Naive thymus-derived CD4-positive, alpha-beta T cell (primary cell): ENCODE measurements at regions not wholly inside any gene's neighbourhood (a gene's known extent, or its start where the extent isn't known, plus 50 kb on each side); places are given as distances from the start of the nearest gene placed in this dataset.

Experiments
- ATAC-seq: fragments of 150-1000 bp; cut with Tn5 transposase; 2 replicates; pipeline ENCODE4 v1.10.0; 2021; ENCODE audit warnings: mild to moderate bottlenecking, moderate library complexity
- CTCF ChIA-PET: fragments of 350-600 bp; sonication (Branson Sonifier 250); formaldehyde crosslinking; loops from one replicate; lab custom pipeline; 2021; ENCODE audit warnings: antibody characterized with exemption; lab: Charles Lee
- POLR2A ChIA-PET: fragments of 350-600 bp; sonication (Branson Sonifier 250); formaldehyde crosslinking; loops from one replicate; lab custom pipeline; 2021; ENCODE audit warnings: antibody characterized with exemption, inconsistent platforms; lab: Charles Lee
- DNase-seq, 9 donors: peaks; one replicate each; pipeline versions ENCODE4 v3.0.0 to v3.0.0-alpha.2; 2020 to 2022; ENCODE audit warnings: mixed read lengths in 1 of 9
- H3K27ac ChIP-seq: one replicate; pipeline ENCODE4 v1.7.0; 2013; ENCODE audit warnings: mild to moderate bottlenecking, low read depth, low read length, moderate library complexity
- H3K27me3 ChIP-seq, 2 donors: one replicate each; pipeline ENCODE4 v1.7.0; 2013; ENCODE audit warnings: low read length in 2 of 2, mild to moderate bottlenecking in 2 of 2, moderate library complexity in 2 of 2; ENCODE audit not compliant: control insufficient read depth in 2 of 2, insufficient read depth in 2 of 2
- H3K36me3 ChIP-seq, 3 experiments: 1 replicate in 2 of 3; 2 replicates in 1 of 3; pipeline ENCODE4 v1.7.0; 2013; ENCODE audit warnings: low read length in 3 of 3, mild to moderate bottlenecking in 3 of 3, moderate library complexity in 1 of 3; ENCODE audit not compliant: insufficient read depth in 3 of 3, control insufficient read depth in 2 of 3
- H3K4me1 ChIP-seq, 2 donors: one replicate each; pipeline ENCODE4 v1.7.0; 2013; ENCODE audit warnings: low read length in 2 of 2, mild to moderate bottlenecking in 2 of 2, moderate library complexity in 1 of 2; ENCODE audit not compliant: control insufficient read depth in 2 of 2, insufficient read depth in 2 of 2
- H3K4me3 ChIP-seq: 2 replicates; pipeline ENCODE4 v1.7.0; 2013; ENCODE audit warnings: mild to moderate bottlenecking, low read length
- H3K9me3 ChIP-seq, 3 experiments: 1 replicate in 2 of 3; 2 replicates in 1 of 3; pipeline ENCODE4 v1.7.0; 2013; ENCODE audit warnings: low read length in 3 of 3; ENCODE audit not compliant: control insufficient read depth in 2 of 3
- H3K27ac Mint-ChIP-seq, 9 donors: one replicate each; pipeline ENCODE4 v1.8.0; 2020 to 2022; ENCODE audit warnings: mixed read lengths in 9 of 9, mild to moderate bottlenecking in 8 of 9, moderate library complexity in 5 of 9, inconsistent platforms in 2 of 9
- H3K27me3 Mint-ChIP-seq, 5 donors: one replicate each; pipeline ENCODE4 v1.8.0; 2021 to 2022; ENCODE audit warnings: mixed read lengths in 5 of 5, mild to moderate bottlenecking in 1 of 5
- H3K36me3 Mint-ChIP-seq, 5 donors: one replicate each; pipeline ENCODE4 v1.8.0; 2020 to 2022; ENCODE audit warnings: mixed read lengths in 5 of 5, mild to moderate bottlenecking in 3 of 5, inconsistent platforms in 1 of 5
- H3K4me1 Mint-ChIP-seq, 7 donors: one replicate each; pipeline ENCODE4 v1.8.0; 2020 to 2022; ENCODE audit warnings: mixed read lengths in 7 of 7, mild to moderate bottlenecking in 3 of 7, inconsistent platforms in 1 of 7
- H3K4me3 Mint-ChIP-seq, 10 donors: one replicate each; pipeline ENCODE4 v1.8.0; 2020 to 2022; ENCODE audit warnings: mild to moderate bottlenecking in 10 of 10, mixed read lengths in 10 of 10, moderate library complexity in 6 of 10, inconsistent platforms in 2 of 10
- H3K9me3 Mint-ChIP-seq, 11 donors: one replicate each; pipeline ENCODE4 v1.8.0; 2020 to 2022; ENCODE audit warnings: mixed read lengths in 11 of 11, mild to moderate bottlenecking in 4 of 11, inconsistent platforms in 1 of 11, moderate library complexity in 1 of 11
- intact Hi-C, 2 donors: fragments of 100-400 bp; cut with micrococcal nuclease; formaldehyde crosslinking; loops; one replicate each; pipeline ENCODE4 v1.15.1; 2023

- ATAC-seq = no peak
- intact Hi-C loops = no loop called here
- no peak overlapping the region for H3K27ac ChIP-seq
These were observed 365.3 kb upstream of the SHH start for GRCh38 chr7:156177422-156178055.

GRCh38 chr7:156176039-156176438 is 363.8 kb upstream of the SHH start:
- ChIA-PET POLR2A (no interaction called here), CTCF (no interaction called here)
- Histone ChIP-seq H3K27me3 (no peaks in the 10 kb centered on the region), H3K4me1 (no peaks in the 10 kb centered on the region), H3K36me3 (no peaks in the 10 kb centered on the region), H3K4me3 (no peak overlapping the region), H3K27ac (no peak overlapping the region), H3K9me3 (no peaks in the 10 kb centered on the region)
- Mint-ChIP-seq H3K4me1 (no peaks in the 10 kb centered on the region), H3K36me3 (no peaks in the 10 kb centered on the region), H3K27me3 (peaks cover 0 to 13% (median 0%) of the 10 kb centered on the region in 5 donors), H3K9me3 (no peaks in the 10 kb centered on the region), H3K4me3 (no peak overlapping the region), H3K27ac (no peak overlapping the region)
- intact Hi-C loops = no loop called here
- DNase-seq (no peak), ATAC-seq (no peak)

More at GRCh38 chr7:156177422-156178055, 365.3 kb upstream of the SHH start:
- no peak for DNase-seq
- Histone ChIP-seq H3K27me3 (no peaks in the 10 kb centered on the region), H3K4me1 (no peaks in the 10 kb centered on the region), H3K4me3 (no peak overlapping the region), H3K9me3 (no peaks in the 10 kb centered on the region), H3K36me3 (no peaks in the 10 kb centered on the region)
- no peaks in the 10 kb centered on the region for H3K4me1 Mint-ChIP-seq
- H3K9me3 Mint-ChIP-seq = no peaks in the 10 kb centered on the region
- no peak overlapping the region for H3K4me3 Mint-ChIP-seq
- POLR2A ChIA-PET = no interaction called here
- CTCF ChIA-PET = no interaction called here
- peaks cover 0 to 13% (median 0%) of the 10 kb centered on the region in 5 donors for H3K27me3 Mint-ChIP-seq
- H3K36me3 Mint-ChIP-seq = no peaks in the 10 kb centered on the region
- no peak overlapping the region for H3K27ac Mint-ChIP-seq

GRCh38 chr7:156175003-156175402 is 362.7 kb upstream of the SHH start:
- intact Hi-C loops = no loop called here
- ATAC-seq = no peak
- H3K27me3 ChIP-seq = no peaks in the 10 kb centered on the region
- H3K27ac ChIP-seq = no peak overlapping the region
- POLR2A ChIA-PET = no interaction called here
- no peaks in the 10 kb centered on the region for H3K9me3 ChIP-seq
- DNase-seq = no peak
- Mint-ChIP-seq H3K9me3 (no peaks in the 10 kb centered on the region), H3K27ac (no peak overlapping the region), H3K27me3 (peaks cover 0 to 11% (median 0%) of the 10 kb centered on the region in 5 donors), H3K4me3 (no peak overlapping the region), H3K36me3 (no peaks in the 10 kb centered on the region), H3K4me1 (no peaks in the 10 kb centered on the region)
- no peaks in the 10 kb centered on the region for H3K36me3 ChIP-seq
- no peak overlapping the region for H3K4me3 ChIP-seq
- CTCF ChIA-PET = interaction anchor here (0.6 kb wide), 1 partner anchor 417 kb away, joined by 3 read pairs; no protein-coding TSS in a partner anchor
- no peaks in the 10 kb centered on the region for H3K4me1 ChIP-seq

GRCh38 chr7:156174428-156174827 is 362.2 kb upstream of the SHH start:
- Mint-ChIP-seq H3K4me3 (no peak overlapping the region), H3K27me3 (peaks cover 0 to 7% (median 0%) of the 10 kb centered on the region in 5 donors), H3K27ac (no peak overlapping the region), H3K9me3 (no peaks in the 10 kb centered on the region), H3K36me3 (no peaks in the 10 kb centered on the region), H3K4me1 (no peaks in the 10 kb centered on the region)
- H3K4me3 ChIP-seq = no peak overlapping the region
- H3K27ac ChIP-seq = no peak overlapping the region
- intact Hi-C loops = no loop called here
- no peaks in the 10 kb centered on the region for H3K36me3 ChIP-seq
- ChIA-PET POLR2A (no interaction called here), CTCF (interaction anchor here (0.6 kb wide), 1 partner anchor 417 kb away, joined by 3 read pairs; no protein-coding TSS in a partner anchor)
- no peaks in the 10 kb centered on the region for H3K4me1 ChIP-seq
- no peaks in the 10 kb centered on the region for H3K9me3 ChIP-seq
- ATAC-seq (no peak), DNase-seq (no peak)
- no peaks in the 10 kb centered on the region for H3K27me3 ChIP-seq

- ChIA-PET POLR2A (no interaction called here), CTCF (no interaction called here)
- no peak overlapping the region for H3K4me3 ChIP-seq
- H3K36me3 ChIP-seq = no peaks in the 10 kb centered on the region
- Mint-ChIP-seq H3K9me3 (no peaks in the 10 kb centered on the region), H3K27me3 (peaks cover 0 to 3% (median 0%) of the 10 kb centered on the region in 5 donors), H3K4me1 (no peaks in the 10 kb centered on the region), H3K36me3 (no peaks in the 10 kb centered on the region), H3K4me3 (no peak overlapping the region), H3K27ac (peak overlapping the region in 1 of 9 donors; percentile 51)
- H3K27me3 ChIP-seq = no peaks in the 10 kb centered on the region
- H3K27ac ChIP-seq = no peak overlapping the region
- intact Hi-C loops = no loop called here
- ATAC-seq = no peak
- H3K9me3 ChIP-seq = no peaks in the 10 kb centered on the region
- DNase-seq = no peak
- H3K4me1 ChIP-seq = no peaks in the 10 kb centered on the region
These were observed 361.6 kb upstream of the SHH start for GRCh38 chr7:156173748-156174353.

- H3K27ac Mint-ChIP-seq = peak overlapping the region in 1 of 9 donors; percentile 51
- ATAC-seq = no peak
- H3K27me3 Mint-ChIP-seq = peaks cover 0 to 3% (median 0%) of the 10 kb centered on the region in 5 donors
- intact Hi-C loops = no loop called here
- Histone ChIP-seq H3K9me3 (no peaks in the 10 kb centered on the region), H3K27ac (no peak overlapping the region), H3K27me3 (no peaks in the 10 kb centered on the region), H3K4me3 (no peak overlapping the region), H3K4me1 (no peaks in the 10 kb centered on the region), H3K36me3 (no peaks in the 10 kb centered on the region)
- ChIA-PET CTCF (no interaction called here), POLR2A (no interaction called here)
- no peaks in the 10 kb centered on the region for H3K36me3 Mint-ChIP-seq
- no peaks in the 10 kb centered on the region for H3K4me1 Mint-ChIP-seq
- no peak for DNase-seq
- H3K4me3 Mint-ChIP-seq = no peak overlapping the region
- peaks cover 0 to under 1% (median 0%) of the 10 kb centered on the region in 11 donors for H3K9me3 Mint-ChIP-seq
These were observed 361.1 kb upstream of the SHH start for GRCh38 chr7:156173346-156173745.

- ChIA-PET CTCF (no interaction called here), POLR2A (no interaction called here)
- no peaks in the 10 kb centered on the region for H3K4me1 ChIP-seq
- no peak overlapping the region for H3K4me3 Mint-ChIP-seq
- no peaks in the 10 kb centered on the region for H3K9me3 ChIP-seq
- DNase-seq (no peak), ATAC-seq (no peak)
- no peaks in the 10 kb centered on the region for H3K36me3 Mint-ChIP-seq
- no peaks in the 10 kb centered on the region for H3K4me1 Mint-ChIP-seq
- H3K27ac Mint-ChIP-seq = no peak overlapping the region
- no peak overlapping the region for H3K27ac ChIP-seq
- no peaks in the 10 kb centered on the region for H3K27me3 ChIP-seq
- H3K9me3 Mint-ChIP-seq = peaks cover 0 to 1% (median 0%) of the 10 kb centered on the region in 11 donors
- no peak overlapping the region for H3K4me3 ChIP-seq
- no peaks in the 10 kb centered on the region for H3K36me3 ChIP-seq
- intact Hi-C loops = no loop called here
- H3K27me3 Mint-ChIP-seq = peaks cover 0 to 3% (median 0%) of the 10 kb centered on the region in 5 donors
These were observed 360.4 kb upstream of the SHH start for GRCh38 chr7:156172638-156173037.
